ENCODE measurements at regions not wholly inside any gene's neighbourhood (a gene's known extent, or its start where the extent isn't known, plus 50 kb on each side); places are given as distances from the start of the nearest gene placed in this dataset.

DNA sequence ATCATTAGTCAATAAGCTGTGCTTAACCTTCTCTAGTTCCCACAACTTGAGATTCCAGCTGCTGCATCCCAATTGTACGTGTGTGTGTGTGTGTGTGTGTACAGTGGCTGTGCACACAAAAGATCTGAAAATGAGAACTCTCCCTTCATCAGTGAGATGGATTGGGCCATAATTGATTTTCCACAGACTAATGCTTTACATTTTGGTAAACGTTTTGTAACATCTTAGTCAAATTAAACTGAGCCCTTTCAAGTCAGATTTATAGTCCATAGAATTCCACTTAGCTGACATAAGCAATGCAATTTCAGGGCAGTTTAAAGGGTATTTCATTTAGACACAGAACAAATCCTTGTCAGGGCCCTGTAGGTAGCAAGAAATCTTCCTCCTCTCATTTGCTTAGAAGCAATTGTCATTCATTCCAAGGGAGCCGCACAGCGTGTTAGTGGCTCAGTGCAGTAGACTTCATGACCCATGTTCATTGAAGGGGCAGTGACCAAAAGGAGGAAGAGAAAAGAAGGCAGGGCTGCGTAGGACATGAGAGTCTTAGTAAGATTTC, 1123.5 kb upstream of the AUTS2 start:
- Mint-ChIP-seq H3K4me1 (no peaks in the 10 kb centered on the region), H3K4me3 (no peak overlapping the region), H3K27ac (no peak overlapping the region), H3K36me3 (no peaks in the 10 kb centered on the region), H3K9me3 (ENCODE audit: low read depth) (peaks cover 7% of the 10 kb centered on the region), H3K27me3 (no peaks in the 10 kb centered on the region)
- DNase-seq: no peak
- CTCF ChIA-PET: no interaction called here
- no peak for ATAC-seq

GRCh38 chr7:68476966-68477365, 1121.3 kb upstream of the AUTS2 start:
- Mint-ChIP-seq H3K4me1 (no peaks in the 10 kb centered on the region), H3K4me3 (no peak overlapping the region), H3K36me3 (no peaks in the 10 kb centered on the region), H3K9me3 (ENCODE audit: low read depth) (peaks cover 7% of the 10 kb centered on the region), H3K27ac (no peak overlapping the region), H3K27me3 (no peaks in the 10 kb centered on the region)
- DNase-seq: no peak
- CTCF ChIA-PET: no interaction called here
- no peak for ATAC-seq

DNA sequence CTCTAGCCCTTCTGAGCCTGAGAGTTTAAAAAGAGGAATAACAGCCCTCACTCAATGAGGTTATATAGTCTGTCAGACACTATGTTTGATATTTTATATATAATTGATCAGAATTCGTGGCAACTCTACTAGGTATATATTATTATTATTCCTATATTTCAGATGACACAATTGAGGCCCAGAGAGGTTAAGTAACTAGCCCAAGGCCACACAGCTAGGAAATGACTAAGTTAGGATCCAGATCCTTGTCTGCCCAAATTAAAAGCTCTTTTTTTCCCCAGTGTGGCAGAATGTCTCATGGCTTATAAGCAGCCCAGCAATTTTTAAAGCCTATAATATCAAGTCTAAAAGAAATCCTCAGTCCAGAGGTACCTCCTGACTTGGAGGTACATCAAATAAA, 1119.9 kb upstream of the AUTS2 start:
- no peak for ATAC-seq
- H3K9me3 Mint-ChIP-seq (ENCODE audit: low read depth): peaks cover 5% of the 10 kb centered on the region
- H3K36me3 Mint-ChIP-seq: no peaks in the 10 kb centered on the region
- H3K27me3 Mint-ChIP-seq: no peaks in the 10 kb centered on the region
- no peak overlapping the region for H3K4me3 Mint-ChIP-seq
- H3K4me1 Mint-ChIP-seq: no peaks in the 10 kb centered on the region
- H3K27ac Mint-ChIP-seq: no peak overlapping the region
- CTCF ChIA-PET: no interaction called here
- no peak for DNase-seq

- Mint-ChIP-seq H3K27ac (no peak overlapping the region), H3K4me3 (no peak overlapping the region), H3K36me3 (no peaks in the 10 kb centered on the region), H3K27me3 (no peaks in the 10 kb centered on the region), H3K9me3 (ENCODE audit: low read depth) (peaks cover 8% of the 10 kb centered on the region), H3K4me1 (no peaks in the 10 kb centered on the region)
- CTCF ChIA-PET: no interaction called here
- DNase-seq (no peak), ATAC-seq (no peak)
Observed at GRCh38 chr7:68482800-68483199, 1115.5 kb upstream of the AUTS2 start.

DNA sequence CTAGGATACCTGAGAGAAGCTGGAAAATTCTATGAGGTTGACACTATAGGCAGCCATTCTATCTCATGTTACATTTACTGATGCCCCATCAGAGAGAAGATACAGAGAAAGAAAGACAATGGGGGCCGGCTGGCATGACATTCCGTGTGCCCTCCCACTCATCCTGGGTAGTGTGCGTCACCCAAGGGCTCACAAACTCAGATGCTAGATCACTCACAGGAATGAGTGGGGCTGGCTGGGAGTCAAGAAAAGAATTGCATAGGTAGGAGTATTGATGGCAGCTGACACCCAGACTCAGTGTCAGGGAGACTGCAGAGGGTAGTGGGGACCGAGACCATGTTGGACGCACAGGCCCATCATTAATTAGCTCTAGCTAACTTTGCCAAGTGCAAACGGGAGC, 1113.5 kb upstream of the AUTS2 start:
- peaks cover 10% of the 10 kb centered on the region for H3K9me3 Mint-ChIP-seq (ENCODE audit: low read depth)
- no peaks in the 10 kb centered on the region for H3K36me3 Mint-ChIP-seq
- CTCF ChIA-PET: no interaction called here
- H3K27me3 Mint-ChIP-seq: no peaks in the 10 kb centered on the region
- H3K27ac Mint-ChIP-seq: no peak overlapping the region
- no peak overlapping the region for H3K4me3 Mint-ChIP-seq
- no peak for DNase-seq
- no peak for ATAC-seq
- no peaks in the 10 kb centered on the region for H3K4me1 Mint-ChIP-seq

DNA sequence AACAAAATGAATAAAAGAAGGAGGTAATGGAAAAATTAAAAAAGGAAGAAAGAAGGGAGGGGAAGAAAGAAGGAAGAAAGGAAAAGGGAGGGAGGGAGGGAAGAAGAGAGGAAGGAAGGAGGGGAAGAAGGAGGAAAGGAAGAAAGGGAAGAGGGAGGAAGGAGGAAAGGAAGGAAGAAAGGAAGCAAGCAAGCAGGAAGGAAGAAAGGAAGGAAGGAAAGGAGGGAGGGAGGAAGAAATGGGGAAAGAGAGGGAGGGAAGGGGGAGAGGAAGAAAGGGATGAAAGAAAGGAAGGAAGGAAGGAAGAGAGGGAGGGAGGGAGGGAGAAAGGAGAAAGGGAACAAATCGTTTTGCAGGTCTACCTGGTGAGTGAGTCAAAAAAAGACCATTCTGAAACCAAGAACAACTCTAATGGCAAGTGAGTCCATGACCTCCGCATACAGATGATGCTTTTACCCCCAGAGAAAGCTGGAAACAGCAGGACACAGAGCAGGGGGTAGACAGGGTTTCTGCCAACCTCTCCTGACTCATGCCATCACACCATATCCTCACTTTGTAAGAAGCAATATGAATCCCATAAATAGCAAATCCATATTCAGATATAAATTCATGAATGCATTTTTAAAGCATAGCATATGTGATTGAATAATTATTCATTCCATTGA, 1112.9 kb upstream of the AUTS2 start:
- Mint-ChIP-seq H3K27ac (no peak overlapping the region), H3K4me1 (no peaks in the 10 kb centered on the region), H3K4me3 (no peak overlapping the region), H3K9me3 (ENCODE audit: low read depth) (peaks cover 10% of the 10 kb centered on the region), H3K36me3 (no peaks in the 10 kb centered on the region), H3K27me3 (no peaks in the 10 kb centered on the region)
- CTCF ChIA-PET: interaction anchor here (0.6 kb wide), 1 partner anchor 375 kb away, joined by 3 read pairs; no protein-coding TSS in a partner anchor
- ATAC-seq: no peak
- DNase-seq: no peak

GRCh38 chr7:68488341-68489060, 1109.8 kb upstream of the AUTS2 start:
- Mint-ChIP-seq H3K4me1 (no peaks in the 10 kb centered on the region), H3K36me3 (no peaks in the 10 kb centered on the region), H3K27ac (no peak overlapping the region), H3K9me3 (ENCODE audit: low read depth) (peaks cover 11% of the 10 kb centered on the region), H3K27me3 (no peaks in the 10 kb centered on the region), H3K4me3 (no peak overlapping the region)
- CTCF ChIA-PET: no interaction called here
- no peak for DNase-seq
- ATAC-seq: no peak

DNA sequence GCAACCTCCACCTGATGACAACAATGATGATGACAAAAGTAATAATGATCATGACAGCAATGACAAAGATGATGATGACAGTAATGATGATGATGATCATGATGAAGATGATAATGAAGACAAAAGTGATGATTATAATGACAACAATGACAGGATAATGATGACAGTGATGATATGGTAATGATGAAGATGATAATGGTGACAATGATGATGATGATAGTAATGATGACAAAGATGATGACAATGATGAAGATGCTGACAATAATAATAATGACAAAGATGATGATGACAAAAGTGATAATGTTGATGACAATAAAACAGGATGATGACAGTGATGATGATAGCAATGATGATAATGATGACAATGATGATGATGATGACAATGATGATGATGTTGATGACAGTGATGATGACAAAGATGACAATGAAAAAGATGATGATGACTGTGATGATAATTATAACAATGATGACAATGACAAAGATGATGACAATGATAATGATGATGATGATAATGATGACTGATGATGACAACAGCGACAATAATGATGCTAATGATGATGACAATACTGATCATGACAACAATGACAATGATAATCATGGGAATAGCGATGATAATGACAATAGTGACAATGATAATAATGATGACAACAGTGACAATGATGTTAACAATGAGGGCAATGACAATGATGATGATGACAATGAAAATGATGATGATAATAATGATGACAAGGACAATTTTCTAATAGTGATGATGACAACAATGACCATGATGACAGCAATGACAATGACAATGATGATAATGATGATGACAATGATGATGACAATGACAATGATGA, 1106.5 kb upstream of the AUTS2 start:
- Mint-ChIP-seq H3K27ac (no peak overlapping the region), H3K4me1 (no peaks in the 10 kb centered on the region), H3K27me3 (no peaks in the 10 kb centered on the region), H3K9me3 (ENCODE audit: low read depth) (peaks cover 10% of the 10 kb centered on the region), H3K4me3 (no peak overlapping the region), H3K36me3 (no peaks in the 10 kb centered on the region)
- DNase-seq: no peak
- ATAC-seq: no peak
- CTCF ChIA-PET: no interaction called here

- H3K9me3 Mint-ChIP-seq (ENCODE audit: low read depth): peaks cover 8% of the 10 kb centered on the region
- no peak overlapping the region for H3K4me3 Mint-ChIP-seq
- no peaks in the 10 kb centered on the region for H3K4me1 Mint-ChIP-seq
- no peaks in the 10 kb centered on the region for H3K36me3 Mint-ChIP-seq
- CTCF ChIA-PET: no interaction called here
- H3K27ac Mint-ChIP-seq: no peak overlapping the region
- no peak for ATAC-seq
- no peak for DNase-seq
- no peaks in the 10 kb centered on the region for H3K27me3 Mint-ChIP-seq
Observed at GRCh38 chr7:68492359-68492690, 1106.0 kb upstream of the AUTS2 start.

GRCh38 chr7:68503400-68503799, 1094.9 kb upstream of the AUTS2 start:
- Mint-ChIP-seq H3K27ac (no peak overlapping the region), H3K4me1 (no peaks in the 10 kb centered on the region), H3K9me3 (ENCODE audit: low read depth) (peaks cover 17% of the 10 kb centered on the region), H3K4me3 (no peak overlapping the region), H3K36me3 (no peaks in the 10 kb centered on the region), H3K27me3 (no peaks in the 10 kb centered on the region)
- ATAC-seq (no peak), DNase-seq (no peak)
- CTCF ChIA-PET: no interaction called here

GRCh38 chr7:68504716-68505115, 1093.6 kb upstream of the AUTS2 start:
- ATAC-seq (no peak), DNase-seq (no peak)
- CTCF ChIA-PET: no interaction called here
- no peak overlapping the region for H3K4me3 Mint-ChIP-seq
- H3K36me3 Mint-ChIP-seq: no peaks in the 10 kb centered on the region
- H3K4me1 Mint-ChIP-seq: no peaks in the 10 kb centered on the region
- H3K27ac Mint-ChIP-seq: no peak overlapping the region
- peaks cover 19% of the 10 kb centered on the region for H3K9me3 Mint-ChIP-seq (ENCODE audit: low read depth)
- no peaks in the 10 kb centered on the region for H3K27me3 Mint-ChIP-seq

- H3K27me3 Mint-ChIP-seq: no peaks in the 10 kb centered on the region
- H3K9me3 Mint-ChIP-seq (ENCODE audit: low read depth): peaks cover 19% of the 10 kb centered on the region
- H3K4me3 Mint-ChIP-seq: no peak overlapping the region
- DNase-seq (no peak), ATAC-seq (no peak)
- no peaks in the 10 kb centered on the region for H3K4me1 Mint-ChIP-seq
- no peaks in the 10 kb centered on the region for H3K36me3 Mint-ChIP-seq
- no peak overlapping the region for H3K27ac Mint-ChIP-seq
- CTCF ChIA-PET: no interaction called here
Observed at GRCh38 chr7:68505721-68506120, 1092.6 kb upstream of the AUTS2 start.

DNA sequence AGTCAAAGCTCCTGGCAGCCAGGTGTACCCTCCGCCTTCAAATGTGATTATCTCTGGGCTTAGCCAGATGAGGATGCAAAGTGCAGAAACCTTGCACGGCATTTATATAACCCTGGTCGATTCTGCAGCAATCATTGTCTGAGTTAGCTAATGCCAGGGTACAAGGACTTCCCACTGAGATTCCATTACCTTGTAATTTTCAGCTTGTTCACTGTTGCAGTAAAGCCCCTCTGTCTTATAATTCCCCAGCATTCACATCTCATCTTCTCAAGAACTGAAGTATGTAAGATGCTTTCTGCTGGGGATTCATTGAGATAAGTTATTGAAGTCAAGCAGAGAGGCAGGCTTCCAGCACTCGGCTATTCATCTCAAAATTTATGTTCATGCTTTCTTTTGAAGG, 1090.6 kb upstream of the AUTS2 start:
- Mint-ChIP-seq H3K9me3 (ENCODE audit: low read depth) (peaks cover 24% of the 10 kb centered on the region), H3K36me3 (no peaks in the 10 kb centered on the region), H3K4me3 (no peak overlapping the region), H3K4me1 (no peaks in the 10 kb centered on the region), H3K27ac (no peak overlapping the region), H3K27me3 (no peaks in the 10 kb centered on the region)
- CTCF ChIA-PET: no interaction called here
- no peak for ATAC-seq
- DNase-seq: no peak

DNA sequence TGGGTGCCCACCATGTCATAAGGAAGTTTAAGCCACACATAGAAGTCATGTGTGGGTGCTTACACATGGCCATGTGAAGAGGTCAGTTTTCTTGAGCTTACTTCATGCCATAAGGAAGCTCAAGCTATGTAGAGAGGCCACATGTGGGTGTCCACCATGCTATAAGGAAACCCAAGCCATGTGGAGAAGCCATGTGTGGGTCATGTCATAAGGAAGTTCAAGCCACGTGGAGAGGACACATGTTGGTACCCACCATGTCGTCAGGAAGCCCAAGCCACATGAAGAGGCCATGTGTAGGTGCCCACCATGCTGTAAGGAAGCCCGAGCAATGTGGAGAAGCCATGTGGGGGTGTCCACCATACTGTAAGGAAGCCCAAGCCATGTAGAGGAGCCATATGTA, 1089.2 kb upstream of the AUTS2 start:
- Mint-ChIP-seq H3K36me3 (no peaks in the 10 kb centered on the region), H3K4me3 (no peak overlapping the region), H3K4me1 (no peaks in the 10 kb centered on the region), H3K27me3 (no peaks in the 10 kb centered on the region), H3K27ac (no peak overlapping the region), H3K9me3 (ENCODE audit: low read depth) (peaks cover 22% of the 10 kb centered on the region)
- ATAC-seq (no peak), DNase-seq (no peak)
- CTCF ChIA-PET: no interaction called here
